ENCODE measurements at regions not wholly inside any gene's neighbourhood (a gene's known extent, or its start where the extent isn't known, plus 50 kb on each side); places are given as distances from the start of the nearest gene placed in this dataset.
A peak's percentile ranks its signal among the peaks of the same experiment; 100 is the strongest.

- TF ChIP-seq ZFX (IDR thresholded peaks at IDR 0.05), result no peak
- TF ChIP-seq CTCF (conservative IDR thresholded peaks at IDR 0.05), result no peak
Observed at GRCh38 chr4:10873809-10874208, 189.2 kb upstream of the CLNK start.

GRCh38 chr4:10872833-10873517, 188.4 kb upstream of the CLNK start:
- TF ChIP-seq CTCF (conservative IDR thresholded peaks at IDR 0.05) (no peak), ZFX (IDR thresholded peaks at IDR 0.05) (no peak)
- no peak overlapping the region for H3K27ac ChIP-seq

More at GRCh38 chr4:10873809-10874208, 189.2 kb upstream of the CLNK start:
- H3K27ac ChIP-seq, result no peak overlapping the region

GRCh38 chr4:10866666-10867065, 182.1 kb upstream of the CLNK start:
- TF ChIP-seq CTCF (conservative IDR thresholded peaks at IDR 0.05) (no peak), ZFX (IDR thresholded peaks at IDR 0.05) (no peak)
- no peak overlapping the region for H3K27ac ChIP-seq

- H3K27ac ChIP-seq, result no peak overlapping the region
- no peak for TF ChIP-seq CTCF (conservative IDR thresholded peaks at IDR 0.05)
- no peak for TF ChIP-seq ZFX (IDR thresholded peaks at IDR 0.05)
Observed at GRCh38 chr4:10861036-10861435, 176.5 kb upstream of the CLNK start.

- no peak overlapping the region for H3K27ac ChIP-seq
- TF ChIP-seq ZFX (IDR thresholded peaks at IDR 0.05) (no peak), CTCF (conservative IDR thresholded peaks at IDR 0.05) (no peak)
Observed at GRCh38 chr4:10856271-10856782, 171.8 kb upstream of the CLNK start.

GRCh38 chr4:10853196-10853595, 168.6 kb upstream of the CLNK start:
- TF ChIP-seq ZFX (IDR thresholded peaks at IDR 0.05) (no peak), CTCF (conservative IDR thresholded peaks at IDR 0.05) (no peak)
- peak overlapping the region; percentile 9; the same call in 1 of the 2 replicates for H3K27ac ChIP-seq

GRCh38 chr4:10841697-10842096, 157.1 kb upstream of the CLNK start:
- no peak for TF ChIP-seq CTCF (conservative IDR thresholded peaks at IDR 0.05)
- TF ChIP-seq ZFX (IDR thresholded peaks at IDR 0.05), result no peak
- H3K27ac ChIP-seq, result no peak overlapping the region
